Umbilical cord (tissue), 1 donor: ENCODE measurements at regions not wholly inside any gene's neighbourhood (a gene's known extent, or its start where the extent isn't known, plus 50 kb on each side); places are given as distances from the start of the nearest gene placed in this dataset.

Source experiments
- DNase-seq: peaks from one replicate; pipeline ENCODE4 v3.0.0-alpha.2; 2015; ENCODE audit warnings: low spot score

GRCh38 chr19:30082611-30083010 is 140.6 kb downstream of the URI1 start:
- no peak for DNase-seq

- no peak for DNase-seq
Measured at GRCh38 chr19:30083125-30083681, 141.2 kb downstream of the URI1 start.

GRCh38 chr19:30083701-30084156 is 141.7 kb downstream of the URI1 start:
- DNase-seq: no peak

- no peak for DNase-seq
Measured at GRCh38 chr19:30084390-30084819, 142.4 kb downstream of the URI1 start.

- no peak for DNase-seq
Measured at GRCh38 chr19:30085394-30085793, 143.4 kb downstream of the URI1 start.

GRCh38 chr19:30086220-30086619 is 144.2 kb downstream of the URI1 start:
- no peak for DNase-seq

GRCh38 chr19:30086916-30087315 is 144.9 kb downstream of the URI1 start:
- DNase-seq: no peak

- no peak for DNase-seq
Measured at GRCh38 chr19:30087381-30088138, 145.5 kb downstream of the URI1 start.

GRCh38 chr19:30088567-30088966 is 146.5 kb downstream of the URI1 start:
- no peak for DNase-seq

GRCh38 chr19:30089086-30089665 is 147.1 kb downstream of the URI1 start:
- no peak for DNase-seq

GRCh38 chr19:30090476-30090875 is 148.4 kb downstream of the URI1 start:
- DNase-seq: no peak

GRCh38 chr19:30090963-30091362 is 148.9 kb downstream of the URI1 start:
- no peak for DNase-seq

- no peak for DNase-seq
Measured at GRCh38 chr19:30091456-30091855, 149.4 kb downstream of the URI1 start.

- no peak for DNase-seq
Measured at GRCh38 chr19:30091856-30092255, 149.8 kb downstream of the URI1 start.

GRCh38 chr19:30092721-30093569 is 150.9 kb downstream of the URI1 start:
- DNase-seq: no peak

GRCh38 chr19:30093966-30094755 is 152.1 kb downstream of the URI1 start:
- no peak for DNase-seq

- no peak for DNase-seq
Measured at GRCh38 chr19:30094756-30095140, 152.7 kb downstream of the URI1 start.

- DNase-seq: no peak
Measured at GRCh38 chr19:30095171-30095570, 153.1 kb downstream of the URI1 start.

- DNase-seq: no peak
Measured at GRCh38 chr19:30096596-30097370, 154.7 kb downstream of the URI1 start.

GRCh38 chr19:30097746-30098280 is 155.8 kb downstream of the URI1 start:
- no peak for DNase-seq
